ENCODE measurements at regions not wholly inside any gene's neighbourhood (a gene's known extent, or its start where the extent isn't known, plus 50 kb on each side); places are given as distances from the start of the nearest gene placed in this dataset.
"Not testable (repeated sequence)": the region's sequence is repeated elsewhere in the genome, so short reads cannot be mapped to it uniquely, and the experiment has no call there.

- DNase-seq (ENCODE audit: low spot score), result no peak
Measured at GRCh38 chrX:66912417-66912816, 273.5 kb upstream of the EDA2R start.

GRCh38 chrX:66902081-66902480, 263.2 kb upstream of the EDA2R start:
- no peak for DNase-seq (ENCODE audit: low spot score)

GRCh38 chrX:66900886-66901285, 262.0 kb upstream of the EDA2R start:
- no peak for DNase-seq (ENCODE audit: low spot score)

- DNase-seq (ENCODE audit: low spot score), result no peak
Measured at GRCh38 chrX:66892004-66892403, 253.1 kb upstream of the EDA2R start.

GRCh38 chrX:66889418-66889817, 250.5 kb upstream of the EDA2R start:
- DNase-seq (ENCODE audit: low spot score), result no peak

- DNase-seq (ENCODE audit: low spot score), result no peak
Measured at GRCh38 chrX:66882101-66882500, 243.2 kb upstream of the EDA2R start.

- no peak for DNase-seq (ENCODE audit: low spot score)
Measured at GRCh38 chrX:66876776-66877175, 237.9 kb upstream of the EDA2R start.

GRCh38 chrX:66872771-66873170, 233.9 kb upstream of the EDA2R start:
- DNase-seq (ENCODE audit: low spot score), result no peak

- DNase-seq (ENCODE audit: low spot score), result no peak
Measured at GRCh38 chrX:66863721-66864120, 224.8 kb upstream of the EDA2R start.

GRCh38 chrX:66833426-66833825, 194.5 kb upstream of the EDA2R start:
- no peak for DNase-seq (ENCODE audit: low spot score)

- DNase-seq (ENCODE audit: low spot score), result no peak
Measured at GRCh38 chrX:66815227-66815626, 176.3 kb upstream of the EDA2R start.

- not testable (repeated sequence) for DNase-seq (ENCODE audit: low spot score)
Measured at GRCh38 chrX:66794514-66794913, 155.6 kb upstream of the EDA2R start.

GRCh38 chrX:66766318-66766717, 127.4 kb upstream of the EDA2R start:
- no peak for DNase-seq (ENCODE audit: low spot score)

- DNase-seq (ENCODE audit: low spot score), result no peak
Measured at GRCh38 chrX:66760651-66761050, 121.8 kb upstream of the EDA2R start.

- DNase-seq (ENCODE audit: low spot score), result no peak
Measured at GRCh38 chrX:66756717-66757116, 117.8 kb upstream of the EDA2R start.

- no peak for DNase-seq (ENCODE audit: low spot score)
Measured at GRCh38 chrX:66751136-66751782, 112.4 kb upstream of the EDA2R start.

GRCh38 chrX:66744519-66744918, 105.6 kb upstream of the EDA2R start:
- not testable (repeated sequence) for DNase-seq (ENCODE audit: low spot score)

- DNase-seq (ENCODE audit: low spot score), result peak; percentile 55
Measured at GRCh38 chrX:66731398-66731797, 92.5 kb upstream of the EDA2R start.

GRCh38 chrX:66728818-66729271, 90.0 kb upstream of the EDA2R start:
- peak; percentile 45 for DNase-seq (ENCODE audit: low spot score)

- no peak for DNase-seq (ENCODE audit: low spot score)
Measured at GRCh38 chrX:66717926-66718325, 79.0 kb upstream of the EDA2R start.

- DNase-seq (ENCODE audit: low spot score), result no peak
Measured at GRCh38 chrX:66698273-66699204, 59.7 kb upstream of the EDA2R start.

GRCh38 chrX:66692512-66692911, 53.6 kb upstream of the EDA2R start:
- DNase-seq (ENCODE audit: low spot score), result not testable (repeated sequence)
